GM23338 (cell line): ENCODE measurements at regions not wholly inside any gene's neighbourhood (a gene's known extent, or its start where the extent isn't known, plus 50 kb on each side); places are given as distances from the start of the nearest gene placed in this dataset.

ENCODE experiments used
- ATAC-seq: fragments of 200-7000 bp; cut with Tn5 transposase; 3 replicates; pipeline ENCODE4 v1.9.1; 2020
- DNase-seq: peaks from one replicate; pipeline ENCODE4 v3.0.0-alpha.2; 2015; ENCODE audit warnings: low spot score
- H2AFZ ChIP-seq: fragments of 200-600 bp; sonication (generic); 2 replicates; pipeline ENCODE4 v1.8.0; 2016; ENCODE audit warnings: antibody characterized with exemption, mild to moderate bottlenecking, moderate library complexity
- H3F3A ChIP-seq: fragments of 200-600 bp; sonication (generic); replicated peaks from 2 replicates; pipeline ENCODE4 v1.8.0; 2017; ENCODE audit warnings: antibody characterized with exemption, mixed run types, low read depth
- H3K27ac ChIP-seq: fragments of 200-600 bp; sonication (generic); 2 replicates; pipeline ENCODE4 v1.6.1; 2016; ENCODE audit warnings: low read depth
- H3K27me3 ChIP-seq: fragments of 200-600 bp; sonication (generic); 2 replicates; pipeline ENCODE4 v1.8.0; 2016; ENCODE audit warnings: mild to moderate bottlenecking, mixed run types, moderate library complexity; ENCODE audit not compliant: insufficient read depth
- H3K36me3 ChIP-seq: fragments of 200-600 bp; sonication (generic); 2 replicates; pipeline ENCODE4 v1.8.0; 2016; ENCODE audit warnings: mild to moderate bottlenecking; ENCODE audit not compliant: insufficient read depth
- H3K4me1 ChIP-seq: fragments of 200-600 bp; sonication (generic); 2 replicates; pipeline ENCODE4 v1.8.0; 2016; ENCODE audit warnings: mild to moderate bottlenecking, moderate library complexity; ENCODE audit not compliant: insufficient read depth
- H3K4me2 ChIP-seq: fragments of 200-600 bp; sonication (generic); 2 replicates; pipeline ENCODE4 v1.7.1; 2017; ENCODE audit warnings: mixed run types
- H3K4me3 ChIP-seq: fragments of 200-600 bp; sonication (generic); 2 replicates; pipeline ENCODE4 v1.6.1; 2016; ENCODE audit warnings: mixed run types
- H3K79me2 ChIP-seq: fragments of 200-600 bp; sonication (generic); replicated peaks from 2 replicates; pipeline ENCODE4 v1.8.0; 2017; ENCODE audit warnings: mild to moderate bottlenecking; ENCODE audit not compliant: insufficient read depth
- H3K9me2 ChIP-seq: fragments of 200-600 bp; sonication (generic); 2 replicates; pipeline ENCODE4 v1.8.0; 2017; ENCODE audit not compliant: insufficient read depth
- H4K20me1 ChIP-seq: fragments of 200-600 bp; sonication (generic); replicated peaks from 2 replicates; pipeline ENCODE4 v1.8.0; 2017; ENCODE audit warnings: mild to moderate bottlenecking; ENCODE audit not compliant: insufficient read depth
- H3K27ac Mint-ChIP-seq: 2 replicates; pipeline ENCODE4 v1.8.0; 2020; ENCODE audit warnings: inconsistent platforms, mild to moderate bottlenecking, moderate library complexity, mixed read lengths
- H3K27me3 Mint-ChIP-seq: 3 replicates; pipeline ENCODE4 v1.8.0; 2022; ENCODE audit warnings: low read depth, mild to moderate bottlenecking, moderate library complexity, mixed read lengths, inconsistent platforms; ENCODE audit not compliant: insufficient read depth, poor library complexity
- H3K36me3 Mint-ChIP-seq: 3 replicates; pipeline ENCODE4 v1.8.0; 2021; ENCODE audit warnings: low read depth, mild to moderate bottlenecking, inconsistent platforms, moderate library complexity, mixed read lengths
- H3K4me1 Mint-ChIP-seq: 3 replicates; pipeline ENCODE4 v1.8.0; 2020; ENCODE audit warnings: mild to moderate bottlenecking, inconsistent platforms, mixed read lengths
- H3K4me3 Mint-ChIP-seq: 3 replicates; pipeline ENCODE4 v1.8.0; 2021; ENCODE audit warnings: moderate library complexity, mild to moderate bottlenecking, inconsistent platforms, mixed read lengths
- H3K9me3 Mint-ChIP-seq: 3 replicates; pipeline ENCODE4 v1.8.0; 2020; ENCODE audit warnings: moderate library complexity, mild to moderate bottlenecking, inconsistent platforms, mixed read lengths
- CREB1 ChIP-seq: fragments of 250-450 bp; sonication (Bioruptor Pico); IDR thresholded peaks from 2 replicates; pipeline ENCODE4 v1.5.0; 2020; ENCODE audit warnings: low read depth, mild to moderate bottlenecking, moderate library complexity
- CTCF ChIP-seq, 2 experiments: fragments of 200-600 bp in 1 of 2; sonication (generic) in 1 of 2; conservative IDR thresholded peaks; 2 replicates each; pipeline versions ENCODE4 v1.5.1 to v1.6.1; 2016 to 2017; ENCODE audit warnings: antibody characterized with exemption in 2 of 2, low read depth in 2 of 2, mild to moderate bottlenecking in 2 of 2, moderate library complexity in 1 of 2
- ETS1 ChIP-seq: IDR thresholded peaks from 2 replicates; pipeline ENCODE4 v1.6.1; 2016; ENCODE audit warnings: antibody characterized with exemption
- EZH2 ChIP-seq: fragments of 200-600 bp; sonication (generic); IDR thresholded peaks from one replicate; pipeline ENCODE4 v1.8.0; 2017; ENCODE audit warnings: antibody characterized with exemption, mild to moderate bottlenecking, low read depth; ENCODE audit not compliant: unreplicated experiment
- JUNB ChIP-seq: IDR thresholded peaks from one replicate; pipeline ENCODE4 v1.6.1; 2016; ENCODE audit warnings: antibody characterized with exemption; ENCODE audit not compliant: unreplicated experiment
- NANOG ChIP-seq: IDR thresholded peaks from 2 replicates; pipeline ENCODE4 v1.6.1; 2016; ENCODE audit warnings: antibody characterized with exemption, borderline replicate concordance
- STAT1 ChIP-seq: IDR thresholded peaks from one replicate; pipeline ENCODE4 v1.6.1; 2016; ENCODE audit warnings: antibody characterized with exemption; ENCODE audit not compliant: unreplicated experiment
- ZNF114 ChIP-seq: fragments of 250-450 bp; sonication (Bioruptor Pico); IDR thresholded peaks from 2 replicates; pipeline ENCODE4 v1.5.0; 2020; ENCODE audit warnings: mild to moderate bottlenecking, moderate library complexity
- ZNF462 ChIP-seq: fragments of 250-450 bp; sonication (Bioruptor Pico); IDR thresholded peaks from 2 replicates; pipeline ENCODE4 v1.5.0; 2020; ENCODE audit warnings: mild to moderate bottlenecking, moderate library complexity
- TF ChIP-seq, protein P1 (sequence below): IDR thresholded peaks from one replicate; pipeline ENCODE4 v1.6.1; 2018; ENCODE audit warnings: antibody characterized with exemption; ENCODE audit not compliant: unreplicated experiment

DNA sequence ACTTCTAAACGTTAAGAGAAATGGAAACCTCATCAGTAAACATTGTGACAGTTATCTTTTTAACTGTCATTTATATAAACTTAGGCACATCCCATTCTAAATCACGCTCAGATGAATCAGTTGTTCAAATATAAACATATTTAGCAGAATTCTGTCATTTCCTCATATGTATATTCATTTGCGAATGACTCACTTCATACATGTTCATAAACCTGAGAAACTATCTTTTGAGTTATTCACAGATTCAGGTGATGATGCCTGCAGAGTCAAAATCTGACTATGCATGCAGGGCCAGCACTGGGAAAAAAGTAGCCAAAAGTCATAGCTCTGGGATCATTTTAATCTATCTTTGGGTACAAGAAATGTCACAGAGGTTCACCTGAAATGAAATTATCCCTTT lies 153.8 kb upstream of the PKN2 start:
- H2AFZ ChIP-seq: no peak overlapping the region
- H3F3A ChIP-seq: no peaks in the 10 kb centered on the region
- no peaks in the 10 kb centered on the region for H3K36me3 ChIP-seq
- H3K4me1 Mint-ChIP-seq: peaks cover 3% of the 10 kb centered on the region; the same call in 1 of the 3 replicates
- no peaks in the 10 kb centered on the region for H3K9me3 Mint-ChIP-seq
- H3K36me3 Mint-ChIP-seq: no peaks in the 10 kb centered on the region
- TF ChIP-seq STAT1 (no peak), CREB1 (CRISPR knock-in tag) (no peak), EZH2 (no peak), NANOG (no peak)
- no peak for ATAC-seq
- no peaks in the 10 kb centered on the region for H3K4me1 ChIP-seq
- no peak overlapping the region for H3K27ac Mint-ChIP-seq
- H3K4me2 ChIP-seq: no peak overlapping the region
- no peaks in the 10 kb centered on the region for H3K27me3 ChIP-seq
- H4K20me1 ChIP-seq: no peaks in the 10 kb centered on the region
- H3K27ac ChIP-seq: no peak overlapping the region
- no peaks in the 10 kb centered on the region for H3K79me2 ChIP-seq
- no peaks in the 10 kb centered on the region for H3K9me2 ChIP-seq
- no peak for DNase-seq
- H3K4me3 Mint-ChIP-seq: no peak overlapping the region
- H3K4me3 ChIP-seq: no peak overlapping the region
- H3K27me3 Mint-ChIP-seq: no peaks in the 10 kb centered on the region

DNA sequence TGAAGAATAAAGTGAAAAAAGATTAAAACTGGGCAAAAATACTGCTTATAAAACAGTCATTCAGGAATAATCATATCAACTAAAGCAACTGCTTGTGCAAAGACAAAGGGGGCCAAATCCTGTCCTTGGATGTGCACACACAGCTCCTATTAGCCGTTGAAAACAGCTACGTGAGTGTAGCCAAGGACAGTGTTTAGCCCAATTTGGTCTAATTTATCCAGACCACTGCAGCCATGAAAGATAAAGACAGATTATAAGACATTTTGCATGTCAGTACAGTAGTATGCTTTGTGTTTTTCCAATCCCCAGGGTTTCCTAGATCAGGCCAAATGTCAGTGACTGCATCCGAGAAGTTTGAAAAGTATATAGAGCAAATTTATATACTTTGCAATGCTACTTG lies 146.3 kb upstream of the PKN2 start:
- H3K27me3 ChIP-seq: no peaks in the 10 kb centered on the region
- H3K27ac Mint-ChIP-seq: no peak overlapping the region
- no peak overlapping the region for H3K27ac ChIP-seq
- TF ChIP-seq ETS1 (no peak), JUNB (no peak), ZNF114 (CRISPR knock-in tag) (no peak), EZH2 (no peak), ZNF462 (CRISPR knock-in tag) (no peak), CREB1 (CRISPR knock-in tag) (no peak), CTCF (conservative IDR thresholded peaks at IDR 0.05; ENCODE audit: low read depth in 2 of 2) (no peak)
- TF ChIP-seq, protein P1, sequence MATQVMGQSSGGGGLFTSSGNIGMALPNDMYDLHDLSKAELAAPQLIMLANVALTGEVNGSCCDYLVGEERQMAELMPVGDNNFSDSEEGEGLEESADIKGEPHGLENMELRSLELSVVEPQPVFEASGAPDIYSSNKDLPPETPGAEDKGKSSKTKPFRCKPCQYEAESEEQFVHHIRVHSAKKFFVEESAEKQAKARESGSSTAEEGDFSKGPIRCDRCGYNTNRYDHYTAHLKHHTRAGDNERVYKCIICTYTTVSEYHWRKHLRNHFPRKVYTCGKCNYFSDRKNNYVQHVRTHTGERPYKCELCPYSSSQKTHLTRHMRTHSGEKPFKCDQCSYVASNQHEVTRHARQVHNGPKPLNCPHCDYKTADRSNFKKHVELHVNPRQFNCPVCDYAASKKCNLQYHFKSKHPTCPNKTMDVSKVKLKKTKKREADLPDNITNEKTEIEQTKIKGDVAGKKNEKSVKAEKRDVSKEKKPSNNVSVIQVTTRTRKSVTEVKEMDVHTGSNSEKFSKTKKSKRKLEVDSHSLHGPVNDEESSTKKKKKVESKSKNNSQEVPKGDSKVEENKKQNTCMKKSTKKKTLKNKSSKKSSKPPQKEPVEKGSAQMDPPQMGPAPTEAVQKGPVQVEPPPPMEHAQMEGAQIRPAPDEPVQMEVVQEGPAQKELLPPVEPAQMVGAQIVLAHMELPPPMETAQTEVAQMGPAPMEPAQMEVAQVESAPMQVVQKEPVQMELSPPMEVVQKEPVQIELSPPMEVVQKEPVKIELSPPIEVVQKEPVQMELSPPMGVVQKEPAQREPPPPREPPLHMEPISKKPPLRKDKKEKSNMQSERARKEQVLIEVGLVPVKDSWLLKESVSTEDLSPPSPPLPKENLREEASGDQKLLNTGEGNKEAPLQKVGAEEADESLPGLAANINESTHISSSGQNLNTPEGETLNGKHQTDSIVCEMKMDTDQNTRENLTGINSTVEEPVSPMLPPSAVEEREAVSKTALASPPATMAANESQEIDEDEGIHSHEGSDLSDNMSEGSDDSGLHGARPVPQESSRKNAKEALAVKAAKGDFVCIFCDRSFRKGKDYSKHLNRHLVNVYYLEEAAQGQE: no peak

More for the DNA sequence above, 146.3 kb upstream of the PKN2 start:
- H2AFZ ChIP-seq: no peak overlapping the region
- no peaks in the 10 kb centered on the region for H3F3A ChIP-seq
- H3K4me2 ChIP-seq: no peak overlapping the region
- Mint-ChIP-seq H3K9me3 (no peaks in the 10 kb centered on the region), H3K4me1 (no peaks in the 10 kb centered on the region; the same call in 2 of the 3 replicates), H3K27me3 (peaks cover 2% of the 10 kb centered on the region), H3K36me3 (no peaks in the 10 kb centered on the region), H3K4me3 (no peak overlapping the region)
- H3K36me3 ChIP-seq: no peaks in the 10 kb centered on the region
- DNase-seq (no peak), ATAC-seq (no peak)
- no peaks in the 10 kb centered on the region for H4K20me1 ChIP-seq
- 0 out of 2 replicates have a peak, but pooled peaks cover 6% of the 10 kb centered on the region for H3K9me2 ChIP-seq
- no peaks in the 10 kb centered on the region for H3K4me1 ChIP-seq
- no peaks in the 10 kb centered on the region for H3K79me2 ChIP-seq
- H3K4me3 ChIP-seq: no peak overlapping the region
